ENCODE measurements at regions not wholly inside any gene's neighbourhood (a gene's known extent, or its start where the extent isn't known, plus 50 kb on each side); places are given as distances from the start of the nearest gene placed in this dataset.

DNA sequence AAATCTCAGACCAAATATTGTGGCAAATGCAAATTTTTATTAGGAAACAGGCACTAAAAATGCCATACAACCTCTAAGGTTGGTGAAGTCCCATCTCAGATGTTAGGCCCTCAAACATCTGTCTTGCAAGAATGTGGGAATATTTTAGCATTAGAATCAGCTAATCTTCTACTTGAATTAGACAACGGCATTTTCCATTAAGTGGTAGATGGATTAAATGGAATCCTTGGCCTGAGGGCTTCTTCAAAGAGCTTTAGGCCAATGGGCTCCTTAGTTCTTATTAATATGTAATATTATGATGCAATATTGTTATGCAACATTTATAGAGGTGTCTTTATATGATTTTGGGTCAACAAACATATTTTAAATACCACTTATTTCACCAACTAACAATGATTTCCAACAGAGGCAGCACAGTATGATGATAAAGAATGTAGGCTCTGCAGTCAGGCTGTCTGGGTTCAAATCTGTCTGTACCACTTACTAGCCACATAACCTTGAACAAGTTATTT is 122.9 kb upstream of the PLEKHA5 start:
- DNase-seq (ENCODE audit: extremely low read depth, low read depth): no peak

GRCh38 chr12:19008102-19008501 is 121.4 kb upstream of the PLEKHA5 start:
- DNase-seq (ENCODE audit: extremely low read depth, low read depth): no peak

GRCh38 chr12:19010087-19010486 is 119.4 kb upstream of the PLEKHA5 start:
- no peak for DNase-seq (ENCODE audit: extremely low read depth, low read depth)

DNA sequence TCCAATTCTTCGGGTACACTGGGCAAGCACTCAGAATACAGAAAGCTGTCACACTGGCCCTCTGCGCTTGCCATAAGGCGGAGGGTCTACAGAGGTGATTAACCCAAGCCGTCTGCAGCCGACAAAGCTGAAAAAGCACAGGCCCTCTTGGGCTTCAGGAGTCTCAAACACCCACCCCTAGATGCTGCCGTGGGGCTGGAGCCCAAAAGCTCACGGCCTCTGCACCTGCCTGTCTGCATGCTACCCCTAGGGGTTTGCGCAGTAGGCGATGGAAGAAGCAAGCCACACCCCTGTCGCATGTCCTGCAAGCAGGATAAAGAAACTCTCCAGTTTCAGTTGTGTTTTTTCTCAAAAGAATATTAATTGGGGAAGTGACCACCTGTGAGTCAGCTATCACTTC is 118.8 kb upstream of the PLEKHA5 start:
- no peak for DNase-seq (ENCODE audit: extremely low read depth, low read depth)

DNA sequence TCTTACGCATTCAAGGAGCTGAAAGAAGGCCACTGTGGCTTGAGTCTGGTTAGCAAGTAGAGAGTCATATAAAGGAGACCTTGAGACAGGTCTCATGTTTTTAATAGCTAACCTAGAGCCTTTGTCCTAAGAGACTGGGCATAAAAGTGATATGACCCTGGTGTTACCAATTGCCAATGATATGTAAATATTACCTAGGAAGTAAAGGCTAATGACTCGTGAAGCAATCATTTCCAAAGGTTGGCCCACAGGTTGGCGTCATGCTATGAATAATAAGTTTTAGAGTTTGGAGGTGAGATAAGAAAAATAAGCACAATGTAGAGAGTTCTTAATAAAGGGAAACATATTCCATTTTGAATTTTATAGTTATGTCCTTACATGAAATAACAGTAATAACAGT is 116.6 kb upstream of the PLEKHA5 start:
- DNase-seq (ENCODE audit: extremely low read depth, low read depth): no peak

DNA sequence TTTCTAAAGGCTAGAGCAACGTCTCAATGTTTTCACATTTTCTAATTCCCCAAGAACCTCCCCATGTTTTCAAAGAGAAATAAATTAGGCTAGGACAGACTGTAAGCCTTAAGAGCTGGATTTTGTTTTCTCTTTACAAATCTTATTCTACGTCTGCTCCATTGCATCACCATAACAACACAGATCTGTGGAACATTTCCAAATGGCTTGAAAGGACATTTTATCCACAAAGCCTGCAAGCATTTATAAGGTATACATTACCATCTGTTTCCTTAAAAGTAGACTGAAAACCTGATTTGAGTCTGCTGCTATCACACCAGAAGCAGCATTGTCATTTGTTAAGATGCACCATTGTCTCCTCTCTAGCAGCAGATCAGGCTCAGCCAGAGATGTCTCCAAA is 115.3 kb upstream of the PLEKHA5 start:
- DNase-seq (ENCODE audit: extremely low read depth, low read depth): no peak

- DNase-seq (ENCODE audit: extremely low read depth, low read depth): no peak
These were observed 114.2 kb upstream of the PLEKHA5 start for GRCh38 chr12:19015285-19015684.

DNA sequence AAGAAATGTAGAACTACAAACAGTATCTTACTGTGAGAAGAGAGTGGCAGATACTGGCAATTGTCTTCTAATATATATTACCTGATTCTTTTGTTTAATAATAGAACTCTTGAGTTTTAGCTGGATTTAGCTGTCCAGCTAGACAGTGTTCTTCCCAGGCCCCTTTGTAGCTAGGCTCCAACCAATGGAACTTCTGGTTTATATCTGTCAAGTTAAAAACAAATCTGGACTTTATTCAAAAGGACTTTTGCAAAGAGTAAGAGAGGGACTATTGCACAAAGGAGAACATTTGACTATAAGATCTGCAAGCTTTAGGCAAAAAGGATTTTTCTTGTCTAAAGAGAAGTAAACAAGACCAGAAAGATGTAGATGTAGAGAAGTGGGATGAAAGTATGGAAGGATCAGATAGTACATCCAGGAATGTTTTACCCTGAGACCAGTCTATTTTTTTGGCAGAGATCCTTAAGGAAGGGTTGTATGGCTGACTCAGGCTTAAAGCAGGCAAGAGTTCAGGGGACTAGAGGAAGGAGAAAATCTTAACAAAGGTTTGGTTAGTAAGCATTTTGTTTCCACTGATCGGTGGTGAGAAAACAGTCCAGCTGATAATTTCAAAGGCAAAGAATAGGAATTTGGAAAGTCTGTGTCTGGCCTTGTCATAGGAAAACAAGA is 111.1 kb upstream of the PLEKHA5 start:
- DNase-seq (ENCODE audit: extremely low read depth, low read depth): no peak

DNA sequence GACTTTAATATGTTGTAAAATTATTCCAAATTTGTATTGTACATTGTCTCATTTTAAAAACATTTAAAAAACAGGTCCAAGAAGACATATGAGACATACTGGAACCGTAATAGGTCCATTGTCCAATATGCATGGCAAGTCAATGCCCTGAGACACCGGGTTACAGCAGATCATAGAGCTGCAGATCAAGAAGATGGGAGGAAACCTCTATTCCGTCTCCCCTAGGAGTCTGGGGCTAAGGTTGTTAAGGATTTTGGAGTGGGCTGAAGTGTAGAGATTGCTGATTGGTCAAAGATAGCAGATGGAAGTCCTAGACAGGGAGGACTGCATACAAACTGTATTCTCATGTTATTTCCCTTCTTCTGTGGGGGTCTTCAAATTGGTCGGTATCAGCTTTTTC is 108.3 kb upstream of the PLEKHA5 start:
- no peak for DNase-seq (ENCODE audit: extremely low read depth, low read depth)

- DNase-seq (ENCODE audit: extremely low read depth, low read depth): no peak
These were observed 107.9 kb upstream of the PLEKHA5 start for GRCh38 chr12:19021646-19022045.

DNA sequence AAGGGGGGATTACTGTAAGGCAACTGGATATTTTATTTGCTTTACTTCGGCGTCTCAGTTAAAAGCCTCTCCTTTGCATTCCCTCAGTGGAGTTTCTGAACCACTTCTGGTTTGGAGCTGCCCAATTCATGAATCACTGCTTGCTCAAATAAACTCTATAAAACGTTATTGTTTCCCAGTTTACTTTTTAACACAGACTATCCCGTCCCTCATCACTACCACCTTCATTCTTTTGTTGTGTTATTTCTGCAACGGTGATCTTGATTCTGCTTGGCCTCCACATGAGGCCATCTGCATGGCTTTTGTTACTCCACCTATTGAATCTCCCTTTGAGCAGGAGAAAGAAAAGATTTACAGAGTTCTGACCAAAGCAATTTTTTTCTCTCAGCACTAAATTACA is 104.0 kb upstream of the PLEKHA5 start:
- DNase-seq (ENCODE audit: extremely low read depth, low read depth): no peak

- no peak for DNase-seq (ENCODE audit: extremely low read depth, low read depth)
These were observed 103.5 kb upstream of the PLEKHA5 start for GRCh38 chr12:19026034-19026433.

DNA sequence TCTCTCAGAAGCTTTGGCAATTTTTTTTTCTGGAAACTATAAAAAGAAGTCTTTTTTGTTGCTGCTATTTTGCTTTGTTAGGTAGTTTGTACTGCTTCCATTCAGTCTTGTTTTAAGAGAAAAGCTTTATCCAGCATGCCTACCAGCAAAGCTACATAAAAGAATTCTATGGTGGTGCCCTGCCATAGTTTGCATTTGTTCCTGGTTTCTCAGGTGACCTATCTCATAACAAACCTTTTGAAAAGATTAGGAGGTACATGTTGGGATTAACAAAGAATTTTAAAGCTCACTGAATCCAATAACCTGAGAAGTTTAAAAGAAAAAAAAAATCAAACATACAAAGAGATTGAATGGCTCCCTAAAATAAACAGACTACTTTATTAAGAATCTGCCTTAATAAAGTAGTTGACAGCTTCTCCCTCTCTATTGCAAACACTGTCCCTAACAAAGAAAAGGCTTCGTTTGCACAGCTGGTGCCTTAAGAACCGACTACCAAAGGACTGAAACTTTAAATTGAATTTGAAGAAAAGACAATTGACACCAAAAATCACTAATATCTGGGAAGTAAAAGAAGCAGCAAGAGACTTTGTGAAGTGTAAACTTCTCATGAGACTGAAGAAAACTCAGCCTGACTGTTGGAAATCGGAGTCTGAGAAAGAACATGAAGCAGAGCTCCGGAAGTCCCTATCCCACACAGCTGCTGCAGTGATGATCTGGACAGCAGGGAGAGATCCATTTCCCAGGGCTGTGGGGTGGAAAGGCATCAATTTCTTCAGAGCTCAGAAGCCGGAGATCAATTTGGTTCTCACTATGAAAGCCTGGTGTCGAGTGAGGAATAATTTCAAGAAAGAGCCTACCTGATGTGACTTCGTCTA is 102.7 kb upstream of the PLEKHA5 start:
- DNase-seq (ENCODE audit: extremely low read depth, low read depth): no peak

- no peak for DNase-seq (ENCODE audit: extremely low read depth, low read depth)
These were observed 99.4 kb upstream of the PLEKHA5 start for GRCh38 chr12:19030180-19030579.

- DNase-seq (ENCODE audit: extremely low read depth, low read depth): no peak
These were observed 98.9 kb upstream of the PLEKHA5 start for GRCh38 chr12:19030603-19031002.

- DNase-seq (ENCODE audit: extremely low read depth, low read depth): peak; percentile 33
These were observed 98.5 kb upstream of the PLEKHA5 start for GRCh38 chr12:19031032-19031431.

DNA sequence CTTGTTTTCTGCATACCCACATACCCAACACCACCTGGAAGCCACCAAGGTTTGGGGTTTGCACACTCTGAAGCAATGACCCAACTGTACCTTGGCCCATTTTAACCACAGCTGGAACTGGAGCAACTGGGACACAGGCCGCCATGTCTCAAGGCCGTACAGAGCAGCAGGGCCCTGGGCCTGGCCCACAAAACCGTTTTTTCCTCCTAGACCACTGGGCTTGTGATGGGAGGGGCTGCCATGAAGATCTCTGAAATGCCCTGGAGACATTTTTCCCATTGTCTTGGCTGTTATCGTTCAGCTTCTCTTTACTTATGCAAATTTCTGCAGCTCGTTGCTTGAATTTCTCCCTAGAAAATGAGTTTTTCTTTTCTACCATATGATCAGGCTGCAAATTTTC is 96.7 kb upstream of the PLEKHA5 start:
- no peak for DNase-seq (ENCODE audit: extremely low read depth, low read depth)

DNA sequence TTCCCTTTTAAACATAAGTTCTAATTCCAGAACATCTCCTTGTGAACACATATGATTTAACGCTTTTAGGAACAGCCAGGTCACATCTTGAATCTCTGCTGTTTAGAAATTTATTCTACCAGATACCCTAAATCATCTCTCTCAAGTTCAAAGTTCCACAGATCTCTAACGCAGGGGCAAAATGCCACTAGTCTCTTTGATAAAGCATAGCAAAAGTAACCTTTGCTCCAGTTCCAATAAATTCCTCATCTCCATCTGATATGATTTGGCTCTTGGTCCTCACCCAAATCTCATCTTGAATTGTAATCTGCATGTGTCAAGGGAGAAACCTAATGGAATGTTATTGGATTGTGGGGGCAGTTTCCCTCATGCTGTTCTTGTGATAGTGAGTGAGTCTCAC is 96.3 kb upstream of the PLEKHA5 start:
- DNase-seq (ENCODE audit: extremely low read depth, low read depth): no peak

DNA sequence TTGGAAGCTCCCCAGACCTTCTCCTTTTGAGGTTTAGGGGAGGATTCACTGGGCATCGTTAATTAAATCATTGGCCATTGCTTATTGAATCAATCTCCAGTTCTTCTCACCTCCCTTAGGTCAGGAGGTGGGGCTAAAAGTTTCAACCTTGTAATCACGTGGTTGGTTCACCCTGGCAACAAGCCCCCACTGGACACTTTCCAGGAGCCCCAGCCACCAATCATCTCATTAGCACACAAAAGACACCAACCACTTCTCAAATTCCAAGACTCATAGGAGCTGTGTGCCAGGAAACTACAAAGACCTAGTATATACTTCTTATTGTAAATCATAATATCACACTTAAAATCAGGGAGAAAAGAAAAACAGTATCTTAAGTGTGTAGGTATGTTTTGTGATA is 94.6 kb upstream of the PLEKHA5 start:
- DNase-seq (ENCODE audit: extremely low read depth, low read depth): no peak

DNA sequence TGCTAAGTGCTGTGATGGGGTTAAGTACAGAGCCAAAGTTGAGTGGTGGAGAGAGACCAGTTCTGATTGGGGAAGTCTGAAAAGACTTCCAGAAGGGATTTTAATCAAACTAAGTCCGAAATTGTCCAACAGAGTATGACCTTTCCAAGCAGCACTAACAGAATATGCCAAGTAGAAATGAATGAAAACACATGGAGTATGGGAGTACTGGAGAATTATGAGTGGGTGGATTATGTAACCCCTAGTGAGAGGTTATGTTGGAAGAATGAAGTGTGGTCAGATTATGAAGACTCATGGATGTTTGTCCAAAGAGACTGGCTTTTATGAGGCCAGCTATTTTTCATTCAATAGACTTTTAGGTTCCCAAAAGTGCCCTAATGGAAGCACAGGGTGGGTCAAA is 94.0 kb upstream of the PLEKHA5 start:
- no peak for DNase-seq (ENCODE audit: extremely low read depth, low read depth)

DNA sequence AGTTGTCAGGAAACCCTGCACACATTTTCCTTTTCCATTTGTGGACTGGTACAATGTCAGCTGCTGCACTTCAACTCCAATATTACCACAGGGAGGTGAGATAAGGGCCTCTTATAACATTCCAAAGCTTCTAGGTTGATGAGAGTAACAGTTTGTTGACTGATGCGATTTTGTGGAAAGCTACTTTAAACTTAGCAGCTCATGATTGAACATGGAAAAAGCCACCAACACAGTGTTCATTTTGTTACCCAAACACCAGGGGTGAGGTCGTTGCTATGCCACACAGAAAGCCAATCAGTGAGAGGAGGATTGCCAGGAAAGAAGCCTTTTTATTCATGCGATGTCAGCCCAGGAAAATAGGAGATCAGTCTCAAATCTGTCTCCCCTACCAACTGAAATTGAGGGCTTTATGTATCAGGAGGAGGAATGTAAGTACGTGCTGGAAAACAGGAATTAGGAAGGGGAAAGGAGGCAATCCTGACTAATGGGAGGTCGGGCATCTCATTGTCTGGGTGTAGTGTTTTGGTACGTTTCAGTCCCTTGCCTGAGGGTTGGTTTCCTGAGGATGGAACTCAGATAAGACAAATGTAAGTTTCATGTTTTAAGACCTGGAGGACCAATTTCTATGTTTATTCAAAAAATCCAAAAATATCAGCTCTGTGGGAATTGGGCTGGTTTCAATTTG is 92.7 kb upstream of the PLEKHA5 start:
- no peak for DNase-seq (ENCODE audit: extremely low read depth, low read depth)

DNA sequence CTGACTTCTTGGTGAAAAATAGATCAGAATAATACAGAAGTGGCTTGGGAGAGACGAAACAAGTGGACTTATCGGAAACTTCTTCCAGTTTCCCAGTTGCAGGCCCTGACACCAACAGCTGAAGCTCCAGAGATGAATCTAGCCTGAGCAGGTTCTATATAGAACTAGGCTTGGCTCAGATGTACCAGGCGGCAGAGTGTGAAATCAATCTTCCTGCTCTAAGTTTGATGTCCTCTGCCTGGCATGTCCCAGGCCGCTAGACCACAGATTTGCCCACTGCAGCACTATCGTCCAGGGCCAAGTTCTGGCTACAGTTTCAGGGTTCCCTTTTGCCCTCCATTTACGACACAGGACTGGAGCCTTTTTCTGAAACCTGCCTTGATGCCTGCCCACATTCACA is 91.3 kb upstream of the PLEKHA5 start:
- DNase-seq (ENCODE audit: extremely low read depth, low read depth): no peak
